ENCODE measurements at regions not wholly inside any gene's neighbourhood (a gene's known extent, or its start where the extent isn't known, plus 50 kb on each side); places are given as distances from the start of the nearest gene placed in this dataset.
A peak's percentile ranks its signal among the peaks of the same experiment; 100 is the strongest.

DNA sequence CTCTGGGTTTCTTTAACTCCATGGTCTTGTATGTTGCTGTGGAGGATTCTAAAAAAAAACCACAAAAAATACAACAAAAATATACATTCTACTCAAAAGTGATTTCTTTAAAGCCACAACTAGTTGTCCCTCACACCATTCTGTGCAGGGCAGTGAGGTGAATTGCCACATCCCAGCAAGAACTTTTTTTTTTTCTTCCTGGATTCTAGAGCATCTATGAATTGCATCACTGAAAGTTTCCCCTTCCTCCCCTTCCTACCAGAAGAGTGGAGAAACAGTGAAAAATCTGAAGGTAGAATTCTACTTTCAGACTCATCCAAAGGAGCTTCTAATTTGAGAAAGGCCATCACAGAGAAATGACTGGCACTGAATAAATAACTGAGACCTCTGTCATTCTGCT, 395.3 kb downstream of the AEBP2 start:
- no peak for DNase-seq

- no peak for DNase-seq
Observed at GRCh38 chr12:19836056-19836455, 396.8 kb downstream of the AEBP2 start.

DNA sequence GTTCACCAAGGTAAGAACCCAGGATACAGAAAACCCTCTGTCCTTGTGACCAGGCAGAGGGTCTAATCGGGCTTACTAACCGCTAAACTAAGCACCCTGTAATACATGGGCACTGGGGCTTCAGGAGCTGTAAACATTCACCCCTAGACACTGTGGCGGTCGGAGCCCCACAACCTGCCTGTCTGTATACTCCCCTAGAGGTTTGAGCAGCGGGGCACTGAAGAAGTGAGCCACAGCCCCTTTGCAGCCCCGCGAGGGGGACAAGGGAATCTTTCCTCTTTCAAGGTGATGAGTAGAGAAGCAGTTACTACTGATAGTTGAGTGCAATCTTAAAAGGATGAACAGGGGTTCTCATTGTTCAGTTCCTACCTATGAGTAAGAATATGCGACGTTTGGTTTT, 397.2 kb downstream of the AEBP2 start:
- DNase-seq, result no peak

DNA sequence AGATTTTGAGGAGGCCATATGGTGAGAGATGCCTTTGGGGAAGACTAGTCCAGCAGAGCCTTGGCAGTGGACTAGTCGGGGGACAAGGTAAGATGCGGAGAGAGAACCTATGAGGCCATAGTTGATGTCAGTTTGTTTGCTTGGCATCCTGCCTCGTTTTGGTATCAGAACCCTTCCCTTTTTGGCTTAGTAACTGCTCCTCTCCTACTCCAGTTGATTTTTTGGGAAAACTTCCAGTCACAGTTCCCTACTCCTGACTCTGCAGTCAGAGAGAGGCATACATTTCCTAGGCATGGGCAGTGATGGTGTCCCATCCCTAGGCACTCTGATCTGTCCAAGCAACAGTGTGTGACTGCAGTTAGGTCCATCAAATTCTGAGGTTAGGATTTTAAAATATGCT, 398.3 kb downstream of the AEBP2 start:
- no peak for DNase-seq

- DNase-seq, result no peak
Observed at GRCh38 chr12:19841451-19841850, 402.2 kb downstream of the AEBP2 start.

DNA sequence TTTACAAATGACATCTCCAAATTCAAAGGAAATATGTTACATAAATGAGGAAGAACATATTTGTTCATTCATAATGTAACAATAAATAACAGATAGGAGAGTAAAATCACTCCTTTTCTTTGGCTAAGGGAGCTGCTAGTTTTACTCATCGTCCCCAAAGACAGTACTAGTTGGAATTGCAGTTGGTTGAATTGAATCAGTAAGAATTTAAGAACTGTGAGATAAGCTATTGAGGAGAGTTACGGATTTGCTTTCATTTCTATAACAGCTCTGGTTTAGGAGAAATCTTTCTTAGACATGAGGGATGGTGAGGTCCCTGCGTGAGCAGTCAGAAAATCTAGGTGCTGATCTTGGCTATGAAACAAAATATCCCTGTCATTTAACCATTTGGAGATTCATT, 402.8 kb downstream of the AEBP2 start:
- no peak for DNase-seq

GRCh38 chr12:19844224-19844623, 404.9 kb downstream of the AEBP2 start:
- no peak for DNase-seq

DNA sequence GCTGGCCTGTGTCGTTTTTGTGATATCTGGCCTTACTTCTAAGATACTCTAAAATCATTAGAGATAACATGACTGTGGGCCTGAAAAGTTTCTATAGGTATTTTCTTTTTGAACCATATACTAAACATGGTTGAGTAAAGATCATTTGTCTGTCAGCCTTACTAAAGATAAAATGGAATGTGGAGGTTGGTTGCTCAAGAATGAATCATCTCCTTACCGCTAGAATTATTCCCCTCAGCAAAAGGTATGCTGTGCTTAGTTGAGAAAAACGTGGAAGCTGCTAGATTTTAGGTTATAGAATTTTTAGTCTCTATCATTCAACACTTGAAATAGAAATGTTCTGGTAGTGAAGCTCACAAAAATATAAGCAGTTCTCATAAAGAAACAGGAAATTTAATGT, 407.3 kb downstream of the AEBP2 start:
- peak; percentile 0 for DNase-seq

DNA sequence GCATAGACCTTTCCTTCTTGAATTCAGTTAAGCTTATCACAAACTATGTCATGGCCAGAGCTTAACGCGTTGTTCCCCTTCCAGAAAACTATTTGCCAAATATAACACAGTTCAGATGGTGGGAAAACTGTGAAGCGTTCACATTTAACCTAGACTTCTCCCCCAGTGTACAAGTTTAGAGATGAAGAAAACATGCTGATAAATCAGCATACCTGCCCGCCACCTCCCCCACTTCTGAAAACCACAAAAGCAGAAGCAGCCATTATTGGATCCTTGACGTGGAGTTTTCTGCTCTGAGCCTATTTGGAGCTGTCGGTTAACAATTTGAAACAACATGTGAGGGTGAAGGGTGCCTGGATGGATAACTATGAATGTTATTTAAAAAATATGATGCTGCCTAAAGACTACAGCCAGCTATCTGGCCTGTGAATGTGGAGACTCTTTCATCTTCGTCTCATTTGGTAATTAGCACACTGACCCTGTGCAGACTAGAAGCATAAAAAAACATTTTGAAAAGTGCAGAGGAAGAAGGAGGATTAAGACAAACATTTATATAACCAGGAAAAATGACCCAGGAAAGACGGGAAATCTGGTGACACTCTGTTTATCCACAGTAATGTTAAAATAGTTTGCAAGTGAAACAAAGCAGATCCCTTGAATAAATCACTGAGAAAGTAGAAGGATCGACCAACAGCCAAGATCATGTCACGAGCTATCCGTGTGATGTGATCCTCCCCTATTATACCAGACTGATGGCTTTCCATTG, 408.2 kb downstream of the AEBP2 start:
- no peak for DNase-seq

DNA sequence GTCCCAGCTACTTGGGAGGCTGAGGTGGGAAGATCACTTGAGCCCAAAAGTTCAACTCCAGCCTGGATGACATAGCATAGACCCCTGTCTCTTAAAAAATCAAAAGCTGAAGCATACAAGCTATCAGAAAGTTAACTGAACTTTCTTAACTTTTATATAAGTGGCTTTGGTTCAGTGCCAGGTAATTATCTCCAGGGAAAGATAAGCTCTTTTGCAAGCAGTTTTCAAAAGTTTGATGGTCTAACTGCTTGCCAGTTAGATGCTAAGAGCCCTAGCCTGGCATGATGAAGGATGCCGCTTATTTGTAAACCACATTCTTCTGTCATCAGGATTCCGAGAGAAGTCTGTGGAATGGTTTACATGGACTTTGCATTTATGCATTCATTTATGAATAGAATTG, 409.1 kb downstream of the AEBP2 start:
- DNase-seq, result no peak

GRCh38 chr12:19849208-19849607, 409.9 kb downstream of the AEBP2 start:
- no peak for DNase-seq

GRCh38 chr12:19850346-19851065, 411.2 kb downstream of the AEBP2 start:
- no peak for DNase-seq

GRCh38 chr12:19852100-19852855, 413.0 kb downstream of the AEBP2 start:
- no peak for DNase-seq

DNA sequence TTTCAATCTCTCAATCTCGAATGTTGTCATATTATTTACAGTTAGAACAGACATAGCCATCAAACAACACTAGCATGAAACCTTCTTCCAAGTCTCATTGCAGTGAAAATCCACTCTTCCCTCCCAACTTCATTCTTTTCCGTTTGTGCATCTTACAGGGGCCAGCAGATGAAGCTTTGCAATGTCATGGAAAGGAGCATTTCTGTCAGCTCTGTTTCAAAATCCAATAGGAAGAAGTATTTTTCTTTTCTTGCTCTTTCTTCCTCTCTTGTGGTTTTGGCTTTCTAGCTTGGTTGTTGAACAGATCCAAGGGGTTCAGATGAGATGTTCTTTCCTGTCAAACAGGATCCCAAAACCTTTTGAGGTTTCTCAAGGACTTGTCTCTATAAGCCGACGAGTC, 416.6 kb downstream of the AEBP2 start:
- DNase-seq, result no peak

GRCh38 chr12:19856389-19856788, 417.1 kb downstream of the AEBP2 start:
- no peak for DNase-seq

- no peak for DNase-seq
Observed at GRCh38 chr12:19857204-19857603, 417.9 kb downstream of the AEBP2 start.

DNA sequence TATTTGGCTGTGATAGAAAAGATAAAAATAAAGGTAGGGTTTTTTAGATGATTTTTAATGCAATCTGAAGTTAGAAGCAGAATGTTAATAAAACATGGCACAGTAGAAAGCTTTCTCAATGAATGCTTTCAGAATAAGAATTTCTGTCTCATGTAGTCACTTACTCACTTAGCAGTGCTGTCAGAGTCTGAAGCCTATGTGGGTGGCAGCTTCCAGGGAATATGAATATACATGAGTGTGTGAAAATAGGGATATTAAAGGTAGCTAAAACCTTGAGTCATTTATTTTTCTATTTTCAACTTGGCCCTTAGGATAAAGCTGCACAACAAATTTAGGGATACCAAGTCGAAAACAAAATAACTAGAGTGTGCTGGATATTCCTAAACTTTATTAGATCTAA, 427.9 kb downstream of the AEBP2 start:
- no peak for DNase-seq

GRCh38 chr12:19867970-19868369, 428.7 kb downstream of the AEBP2 start:
- DNase-seq, result no peak

GRCh38 chr12:19869413-19869812, 430.1 kb downstream of the AEBP2 start:
- DNase-seq, result no peak

- no peak for DNase-seq
Observed at GRCh38 chr12:19872621-19873540, 433.6 kb downstream of the AEBP2 start.

DNA sequence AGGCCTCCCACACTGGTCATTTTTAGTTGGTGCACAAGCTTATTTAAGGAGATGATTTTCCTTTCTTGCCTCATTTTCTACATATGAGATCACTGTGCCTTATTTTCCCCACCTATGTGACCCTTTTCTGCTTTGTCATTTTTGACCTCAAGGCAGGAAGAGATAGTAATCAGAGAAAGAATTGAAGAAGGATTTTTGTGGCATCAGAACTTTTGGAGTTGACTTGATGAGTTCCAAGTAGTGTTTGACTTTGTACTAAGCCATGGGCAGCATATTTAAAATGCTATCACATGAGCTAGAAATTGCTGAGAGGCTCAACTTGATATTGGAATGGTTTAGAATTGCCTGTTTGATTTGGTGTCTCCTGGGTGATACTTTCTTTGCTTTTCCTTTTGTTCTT, 440.8 kb downstream of the AEBP2 start:
- no peak for DNase-seq

DNA sequence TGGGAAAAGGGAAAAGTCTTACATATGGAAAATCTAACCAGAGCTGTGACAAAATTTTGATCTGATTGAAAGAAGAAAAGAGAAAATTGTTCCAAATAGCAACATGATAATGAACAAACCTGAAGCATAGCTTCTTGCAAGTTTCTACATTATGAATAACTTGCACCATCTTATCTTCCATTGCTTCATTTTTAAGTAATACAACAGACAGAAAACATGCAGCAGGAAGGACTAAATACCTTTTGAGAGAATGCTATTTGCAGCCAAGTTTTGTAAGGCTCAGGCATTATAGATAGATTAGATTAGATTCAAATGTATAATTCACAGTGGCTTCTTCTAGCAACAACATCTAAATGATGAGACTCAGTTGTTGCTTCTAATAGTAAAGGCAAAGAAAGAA, 441.4 kb downstream of the AEBP2 start:
- no peak for DNase-seq

- DNase-seq, result no peak
Observed at GRCh38 chr12:19882346-19882745, 443.1 kb downstream of the AEBP2 start.
